Activated CD8-positive, alpha-beta T cell treated with anti-CD3 and anti-CD28 coated beads for 36 hours (primary cell): ENCODE measurements at regions not wholly inside any gene's neighbourhood (a gene's known extent, or its start where the extent isn't known, plus 50 kb on each side); places are given as distances from the start of the nearest gene placed in this dataset.

Experiments
- ATAC-seq: fragments of 200-7000 bp; cut with Tn5 transposase; one replicate; pipeline ENCODE4 v1.10.0; 2021; ENCODE audit warnings: mild to moderate bottlenecking, moderate library complexity
- CTCF ChIA-PET: fragments of 350-600 bp; sonication (Branson Sonifier 250); formaldehyde crosslinking; loops from one replicate; lab custom pipeline; 2021; ENCODE audit warnings: antibody characterized with exemption; lab: Charles Lee
- POLR2A ChIA-PET: fragments of 350-600 bp; sonication (Branson Sonifier 250); formaldehyde crosslinking; loops from one replicate; lab custom pipeline; 2021; ENCODE audit warnings: antibody characterized with exemption; lab: Charles Lee
- DNase-seq: peaks from one replicate; pipeline ENCODE4 v3.0.0-alpha.2; 2020
- H3K27ac Mint-ChIP-seq: one replicate; pipeline ENCODE4 v1.8.0; 2021; ENCODE audit warnings: mild to moderate bottlenecking, mixed read lengths
- H3K27me3 Mint-ChIP-seq: one replicate; pipeline ENCODE4 v1.8.0; 2021; ENCODE audit warnings: mixed read lengths
- H3K36me3 Mint-ChIP-seq: one replicate; pipeline ENCODE4 v1.8.0; 2021; ENCODE audit warnings: low read depth, mixed read lengths
- H3K4me1 Mint-ChIP-seq: one replicate; pipeline ENCODE4 v1.8.0; 2021; ENCODE audit warnings: low read depth, mixed read lengths
- H3K4me3 Mint-ChIP-seq: one replicate; pipeline ENCODE4 v1.8.0; 2021; ENCODE audit warnings: mild to moderate bottlenecking, moderate library complexity, mixed read lengths
- H3K9me3 Mint-ChIP-seq: one replicate; pipeline ENCODE4 v1.8.0; 2021; ENCODE audit warnings: mixed read lengths
- CTCF ChIP-seq: fragments of 200-600 bp; IDR thresholded peaks from one replicate; pipeline ENCODE4 v1.8.0; 2022; ENCODE audit warnings: antibody characterized with exemption, mild to moderate bottlenecking
- intact Hi-C: fragments of 100-400 bp; cut with micrococcal nuclease; formaldehyde crosslinking; loops from one replicate; pipeline ENCODE4 v1.10.0; 2022

GRCh38 chr5:145473042-145473642 lies 362.0 kb downstream of the PRELID2 start:
- Mint-ChIP-seq H3K9me3 (no peaks in the 10 kb centered on the region), H3K27ac (no peak overlapping the region), H3K4me1 (no peaks in the 10 kb centered on the region), H3K27me3 (no peaks in the 10 kb centered on the region), H3K36me3 (no peaks in the 10 kb centered on the region), H3K4me3 (no peak overlapping the region)
- ATAC-seq, result no peak
- no peak for TF ChIP-seq CTCF
- intact Hi-C loops, result no loop called here
- CTCF ChIA-PET, result no interaction called here
- POLR2A ChIA-PET, result no interaction called here
- no peak for DNase-seq

GRCh38 chr5:145471831-145472612 lies 363.1 kb downstream of the PRELID2 start:
- H3K4me1 Mint-ChIP-seq, result no peaks in the 10 kb centered on the region
- no peak overlapping the region for H3K27ac Mint-ChIP-seq
- CTCF ChIA-PET, result no interaction called here
- no peak for TF ChIP-seq CTCF
- no peak overlapping the region for H3K4me3 Mint-ChIP-seq
- DNase-seq, result no peak
- intact Hi-C loops, result no loop called here
- no peak for ATAC-seq
- no peaks in the 10 kb centered on the region for H3K9me3 Mint-ChIP-seq
- no peaks in the 10 kb centered on the region for H3K27me3 Mint-ChIP-seq
- no peaks in the 10 kb centered on the region for H3K36me3 Mint-ChIP-seq
- POLR2A ChIA-PET, result no interaction called here

- H3K27ac Mint-ChIP-seq, result no peak overlapping the region
- no peaks in the 10 kb centered on the region for H3K36me3 Mint-ChIP-seq
- no peaks in the 10 kb centered on the region for H3K4me1 Mint-ChIP-seq
- H3K4me3 Mint-ChIP-seq, result no peak overlapping the region
- ChIA-PET CTCF (no interaction called here), POLR2A (no interaction called here)
- intact Hi-C loops, result no loop called here
- H3K27me3 Mint-ChIP-seq, result no peaks in the 10 kb centered on the region
- DNase-seq, result no peak
- no peak for TF ChIP-seq CTCF
- H3K9me3 Mint-ChIP-seq, result no peaks in the 10 kb centered on the region
- no peak for ATAC-seq
Observed at GRCh38 chr5:145471026-145471425, 364.1 kb downstream of the PRELID2 start.

DNA sequence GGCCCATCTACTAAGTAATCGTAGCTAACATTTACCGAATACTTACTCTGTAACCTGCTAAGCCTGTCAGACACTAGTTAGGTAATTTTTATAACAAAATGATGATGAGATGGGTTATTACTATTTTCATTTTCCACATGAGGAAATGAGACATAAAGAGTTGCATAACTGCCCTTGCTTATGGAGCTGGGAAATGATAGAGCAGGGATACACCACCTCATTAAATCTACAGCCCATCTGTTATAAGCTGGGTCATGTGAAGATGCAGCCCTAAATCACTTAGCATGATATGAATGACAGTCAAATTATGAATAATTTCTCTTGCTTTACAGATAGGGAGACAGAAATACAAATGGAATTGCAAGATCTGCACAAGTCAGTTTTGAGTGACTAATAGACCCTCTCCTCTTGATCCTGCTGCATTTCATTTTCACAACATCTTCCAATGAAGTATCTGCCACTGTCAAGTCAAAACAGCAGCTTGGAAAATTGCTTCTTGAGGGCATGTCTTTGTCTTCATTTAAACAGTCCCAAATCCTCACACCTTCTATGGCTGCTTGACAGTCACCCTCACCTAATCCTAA lies 364.7 kb downstream of the PRELID2 start:
- POLR2A ChIA-PET, result no interaction called here
- DNase-seq, result no peak
- no peak overlapping the region for H3K4me3 Mint-ChIP-seq
- H3K27me3 Mint-ChIP-seq, result no peaks in the 10 kb centered on the region
- intact Hi-C loops, result no loop called here
- ATAC-seq, result no peak
- no peak overlapping the region for H3K27ac Mint-ChIP-seq
- H3K4me1 Mint-ChIP-seq, result no peaks in the 10 kb centered on the region
- no peaks in the 10 kb centered on the region for H3K36me3 Mint-ChIP-seq
- no peak for TF ChIP-seq CTCF
- no peaks in the 10 kb centered on the region for H3K9me3 Mint-ChIP-seq
- CTCF ChIA-PET, result no interaction called here

GRCh38 chr5:145467446-145467845 lies 367.7 kb downstream of the PRELID2 start:
- ATAC-seq (no peak), DNase-seq (no peak)
- Mint-ChIP-seq H3K4me3 (no peak overlapping the region), H3K4me1 (no peaks in the 10 kb centered on the region), H3K27ac (no peak overlapping the region), H3K36me3 (no peaks in the 10 kb centered on the region), H3K27me3 (no peaks in the 10 kb centered on the region), H3K9me3 (no peaks in the 10 kb centered on the region)
- TF ChIP-seq CTCF, result no peak
- intact Hi-C loops, result no loop called here
- POLR2A ChIA-PET, result no interaction called here
- CTCF ChIA-PET, result no interaction called here
